ENCODE measurements at regions not wholly inside any gene's neighbourhood (a gene's known extent, or its start where the extent isn't known, plus 50 kb on each side); places are given as distances from the start of the nearest gene placed in this dataset.
"Not testable (repeated sequence)": the region's sequence is repeated elsewhere in the genome, so short reads cannot be mapped to it uniquely, and the experiment has no call there.

GRCh38 chr18:22828171-22828570 lies 105.0 kb upstream of the RBBP8 start:
- no peak for DNase-seq

DNA sequence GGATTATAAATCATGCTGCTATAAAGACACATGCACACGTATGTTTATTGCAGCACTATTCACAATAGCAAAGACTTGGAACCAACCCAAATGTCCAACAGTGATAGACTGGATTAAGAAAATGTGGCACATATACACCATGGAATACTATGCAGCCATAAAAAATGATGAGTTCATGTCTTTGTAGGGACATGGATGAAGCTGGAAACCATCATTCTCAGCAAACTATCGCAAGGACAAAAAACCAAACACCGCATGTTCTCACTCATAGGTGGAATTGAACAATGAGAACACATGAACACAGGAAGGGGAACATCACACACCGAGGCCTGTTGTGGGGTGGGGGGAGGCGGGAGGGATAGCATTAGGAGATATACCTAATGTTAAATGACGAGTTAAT lies 104.5 kb upstream of the RBBP8 start:
- DNase-seq = not testable (repeated sequence)

DNA sequence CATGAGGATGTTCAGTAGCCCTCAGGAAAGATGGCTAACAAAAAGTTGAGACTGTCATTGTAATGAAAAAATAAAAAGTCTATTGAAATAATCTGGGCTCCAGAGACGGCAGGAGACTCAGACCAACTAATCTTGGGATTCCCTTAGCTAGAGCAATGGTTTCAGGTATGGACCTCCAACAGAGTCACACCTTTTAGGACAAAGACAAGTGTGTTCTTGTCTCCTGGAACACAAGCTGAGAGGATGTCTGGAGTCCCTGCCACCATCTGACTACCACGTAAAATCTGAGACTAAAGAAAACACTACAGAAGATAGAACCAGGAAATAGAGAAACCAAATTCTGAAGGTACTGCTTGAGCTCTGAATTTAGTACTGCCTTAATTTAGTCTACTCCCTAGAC lies 103.3 kb upstream of the RBBP8 start:
- no peak for DNase-seq

- no peak for DNase-seq
Observed at GRCh38 chr18:22830511-22830910, 102.6 kb upstream of the RBBP8 start.

DNA sequence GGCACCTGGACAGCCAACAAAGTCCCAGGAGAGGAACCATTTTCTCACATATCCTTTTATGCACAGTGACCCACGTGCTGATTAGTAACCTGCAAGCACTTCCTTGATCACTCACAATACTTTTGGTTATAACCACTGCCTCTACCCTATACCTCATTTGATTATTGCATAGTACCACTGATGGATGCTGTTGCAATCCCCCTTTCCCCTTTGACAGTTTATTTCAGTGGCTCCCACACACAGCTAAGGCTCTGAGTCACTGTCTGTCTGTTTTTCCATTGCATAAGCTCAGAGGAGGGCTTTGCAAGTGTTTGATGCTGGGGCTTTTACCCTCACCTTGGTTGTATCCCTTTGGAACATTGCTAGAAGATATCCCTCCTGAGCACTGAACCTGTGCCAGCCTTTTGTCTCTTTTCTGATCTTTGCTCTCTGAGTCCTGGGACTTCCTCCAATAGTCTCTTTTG lies 101.7 kb upstream of the RBBP8 start:
- DNase-seq = no peak

- no peak for DNase-seq
Observed at GRCh38 chr18:22836932-22837331, 96.2 kb upstream of the RBBP8 start.

DNA sequence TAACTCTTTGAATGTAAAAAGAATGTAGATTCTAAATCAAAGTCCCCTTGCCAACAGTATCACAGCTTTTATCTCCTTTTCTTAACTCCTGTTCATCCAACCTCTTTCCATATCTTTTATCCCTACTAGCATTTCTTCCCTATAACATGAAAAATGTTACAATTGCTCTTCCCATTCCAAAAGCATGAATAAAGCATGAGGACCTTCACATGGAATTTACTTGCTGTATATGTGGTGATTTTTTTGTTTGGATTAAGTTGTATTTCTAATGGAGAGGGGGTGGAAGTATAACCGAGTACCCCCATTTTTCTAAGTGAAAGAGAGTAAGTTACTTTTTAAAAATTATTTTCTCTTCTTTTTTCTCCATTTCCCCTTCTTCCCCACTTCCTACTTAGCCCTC lies 94.9 kb upstream of the RBBP8 start:
- DNase-seq = no peak

DNA sequence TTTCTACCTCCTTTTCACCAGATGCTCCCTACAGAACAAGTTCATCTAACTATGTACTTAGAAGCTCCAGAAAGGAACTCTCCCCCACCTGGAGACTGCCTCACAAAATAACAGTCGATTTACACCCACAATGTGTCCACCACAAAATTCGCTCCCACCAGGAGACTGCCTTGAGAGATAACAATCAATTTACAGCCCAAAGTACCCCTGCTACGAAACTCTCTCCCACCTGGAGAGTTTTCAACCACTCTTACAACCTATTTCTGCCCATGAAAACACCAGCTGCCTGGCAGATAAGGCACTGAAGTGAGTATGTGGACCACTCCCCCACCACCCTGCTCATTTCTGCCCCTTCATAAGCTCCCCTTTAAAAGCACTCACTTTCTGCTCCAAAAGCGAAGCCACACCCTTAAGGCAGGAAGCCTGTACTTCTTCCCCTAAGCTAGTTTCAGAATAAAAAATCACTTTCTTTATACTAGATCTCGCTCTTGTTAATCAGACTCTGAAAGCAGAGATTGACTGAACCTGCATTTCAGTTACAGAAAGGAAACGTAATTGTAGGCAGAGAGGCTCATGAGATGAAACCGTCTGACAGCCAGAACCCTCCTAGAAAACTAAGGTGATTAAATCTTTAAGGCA lies 94.4 kb upstream of the RBBP8 start:
- peak; percentile 19 for DNase-seq

GRCh38 chr18:22839340-22839821 lies 93.7 kb upstream of the RBBP8 start:
- DNase-seq = no peak

- DNase-seq = no peak
Observed at GRCh38 chr18:22840606-22841144, 92.5 kb upstream of the RBBP8 start.

DNA sequence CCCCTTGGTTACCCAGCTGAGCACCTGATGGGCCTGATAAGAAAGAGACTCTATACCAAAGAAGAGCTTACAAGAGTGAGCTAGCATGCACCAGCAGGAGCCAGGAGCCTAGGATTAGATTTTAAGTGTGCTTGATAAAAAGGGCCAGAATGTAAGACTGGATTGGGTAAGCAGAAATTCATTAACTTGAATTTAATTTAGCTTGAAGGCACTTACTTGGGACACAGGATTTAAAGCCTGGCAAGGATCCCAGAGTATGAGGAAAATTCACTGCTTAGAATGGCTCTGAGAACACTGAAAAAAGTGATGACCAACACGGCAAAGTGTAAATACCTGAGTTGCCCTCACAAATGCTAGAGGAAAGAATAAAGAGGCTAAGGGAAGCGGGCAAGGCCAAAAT lies 91.3 kb upstream of the RBBP8 start:
- DNase-seq = no peak

GRCh38 chr18:22844190-22844589 lies 88.9 kb upstream of the RBBP8 start:
- no peak for DNase-seq

DNA sequence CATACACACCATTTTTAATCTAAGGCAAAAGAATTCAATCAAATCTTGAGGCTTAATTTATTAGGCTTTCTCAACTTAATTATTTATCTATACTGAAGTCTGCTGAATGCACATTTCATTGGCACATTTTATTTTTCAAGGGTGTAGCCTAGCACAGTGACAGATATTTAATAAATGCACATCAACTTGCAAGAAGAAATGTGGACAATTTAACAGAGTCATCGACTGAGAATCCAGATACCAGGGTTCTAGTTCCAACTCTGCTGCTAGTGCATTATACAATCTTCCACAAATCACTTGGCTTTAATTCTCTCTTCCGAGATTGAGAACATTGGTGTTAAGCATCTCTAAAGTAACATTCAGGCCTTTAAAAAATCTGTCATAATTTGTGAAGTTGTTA lies 88.5 kb upstream of the RBBP8 start:
- DNase-seq = no peak

GRCh38 chr18:22846088-22846683 lies 86.9 kb upstream of the RBBP8 start:
- no peak for DNase-seq

GRCh38 chr18:22846697-22847096 lies 86.4 kb upstream of the RBBP8 start:
- DNase-seq = no peak

- no peak for DNase-seq
Observed at GRCh38 chr18:22847392-22847791, 85.7 kb upstream of the RBBP8 start.

DNA sequence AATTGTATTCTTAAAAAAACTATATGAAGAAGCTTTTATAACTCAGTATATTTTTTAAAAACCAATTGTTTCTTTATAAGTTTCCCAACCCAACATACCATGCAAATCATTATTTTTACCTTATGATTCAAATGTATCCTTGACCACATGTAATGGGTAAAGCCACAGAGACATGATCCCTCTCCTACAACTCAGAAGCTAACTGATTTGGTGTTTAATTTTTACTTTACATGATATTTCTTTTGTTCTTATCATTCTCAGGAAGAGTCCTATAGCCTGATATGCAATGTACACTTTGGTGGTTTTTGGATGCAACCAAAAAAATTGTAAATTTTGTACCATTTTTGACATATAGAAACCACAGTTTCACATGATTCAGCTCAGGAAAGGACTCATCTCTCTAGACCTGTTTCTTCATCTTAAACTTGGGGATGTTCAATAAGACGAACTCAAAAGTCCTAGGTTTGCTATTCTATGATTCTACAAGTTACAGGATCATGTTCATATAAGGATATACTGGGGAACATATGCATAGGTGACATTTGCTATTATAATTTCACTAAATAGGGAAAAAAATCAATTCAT lies 85.2 kb upstream of the RBBP8 start:
- DNase-seq = no peak

GRCh38 chr18:22848615-22849014 lies 84.5 kb upstream of the RBBP8 start:
- no peak for DNase-seq

DNA sequence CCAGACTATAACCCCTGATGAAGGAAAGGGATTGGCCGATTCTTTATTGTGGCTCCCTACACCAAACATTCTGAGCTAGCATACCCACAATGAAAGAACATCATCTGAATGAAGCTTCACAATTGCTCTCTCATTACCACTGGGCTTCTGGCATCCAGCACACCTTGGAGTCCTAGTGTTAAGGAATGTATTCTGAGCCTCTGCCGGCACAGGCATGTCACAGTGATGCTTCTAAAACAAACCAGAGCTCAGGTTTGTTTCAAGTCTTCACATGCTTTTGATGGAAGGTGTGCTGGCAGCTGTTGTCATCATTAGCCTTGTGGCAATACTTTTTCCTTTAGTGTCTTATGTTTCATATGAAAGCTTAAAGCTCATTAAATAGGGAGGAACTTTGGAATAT lies 76.3 kb upstream of the RBBP8 start:
- no peak for DNase-seq

- DNase-seq = no peak
Observed at GRCh38 chr18:22858121-22858520, 75.0 kb upstream of the RBBP8 start.

DNA sequence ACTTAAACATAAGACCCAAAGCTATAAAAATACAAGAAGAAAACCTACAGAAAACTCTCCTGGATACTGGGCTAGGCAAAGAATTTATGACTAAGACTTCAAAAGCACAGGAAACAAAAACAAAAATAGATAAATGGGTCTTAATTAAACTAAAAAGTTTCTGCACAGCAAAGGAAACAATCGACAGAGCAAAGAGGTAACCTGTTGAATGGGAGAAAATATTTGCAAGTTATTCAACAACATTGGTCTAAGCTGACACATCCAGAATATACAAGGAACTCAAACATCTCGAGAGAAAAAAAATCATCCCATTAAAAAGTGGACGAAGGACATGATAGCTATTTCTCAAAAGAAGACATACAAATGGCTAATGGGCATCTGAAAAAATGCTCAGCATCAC lies 72.3 kb upstream of the RBBP8 start:
- DNase-seq = no peak

DNA sequence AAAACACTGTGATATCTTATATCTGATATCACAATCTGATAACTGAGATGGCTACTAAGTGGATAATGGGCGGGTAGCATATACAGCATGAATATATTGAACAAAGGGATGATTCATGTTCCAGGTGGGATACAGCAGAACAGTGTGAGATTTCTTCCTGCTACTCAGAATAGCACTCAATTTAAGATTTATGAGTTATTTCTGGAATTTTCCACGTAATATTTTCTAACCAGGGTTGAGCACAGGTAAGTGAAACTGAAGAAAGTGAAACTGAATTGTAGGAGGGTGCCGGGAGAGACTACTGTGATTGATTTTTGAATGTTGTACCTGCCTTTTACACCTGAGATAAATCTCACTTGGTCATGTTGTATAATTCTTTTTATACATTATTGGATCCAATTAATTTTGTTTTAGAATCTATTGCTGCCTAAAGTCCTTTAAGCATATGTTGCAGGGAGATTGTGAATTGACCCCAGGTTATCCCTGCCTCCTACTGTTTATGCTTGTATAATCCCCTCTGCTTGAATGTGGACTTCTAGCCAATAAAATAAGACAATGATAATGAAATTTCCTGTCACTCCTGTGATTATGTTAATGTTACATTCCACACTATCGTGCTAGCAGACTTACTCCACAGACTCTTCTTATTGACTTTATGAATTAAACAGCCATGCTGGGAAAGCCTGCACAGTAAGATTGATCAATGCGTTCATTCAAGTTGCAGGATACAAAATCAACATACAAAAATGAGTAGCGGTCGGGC lies 67.6 kb upstream of the RBBP8 start:
- DNase-seq = no peak

GRCh38 chr18:22868831-22869230 lies 64.3 kb upstream of the RBBP8 start:
- no peak for DNase-seq
